DND-41 (cell line): ENCODE measurements at regions not wholly inside any gene's neighbourhood (a gene's known extent, or its start where the extent isn't known, plus 50 kb on each side); places are given as distances from the start of the nearest gene placed in this dataset.

Experiments
- ATAC-seq: fragments of 200-7000 bp; cut with Tn5 transposase; 3 replicates; pipeline ENCODE4 v1.9.1; 2021; ENCODE audit warnings: low read depth; ENCODE audit not compliant: insufficient read depth
- DNase-seq: peaks from one replicate; pipeline ENCODE4 v3.0.0-alpha.2; 2020
- H2AFZ ChIP-seq: 2 replicates; pipeline ENCODE4 v1.6.0; 2012; ENCODE audit warnings: low read depth, low read length
- H3K27ac ChIP-seq: 2 replicates; pipeline ENCODE4 v1.5.1; 2012; ENCODE audit warnings: low read length, inconsistent platforms
- H3K27me3 ChIP-seq: fragments of 200-600 bp; sonication (generic); 2 replicates; pipeline ENCODE4 v1.6.0; 2012; ENCODE audit warnings: low read length, mild to moderate bottlenecking, inconsistent platforms; ENCODE audit not compliant: insufficient read depth, poor library complexity
- H3K36me3 ChIP-seq: 2 replicates; pipeline ENCODE4 v1.5.1; 2012; ENCODE audit warnings: low read length, inconsistent platforms; ENCODE audit not compliant: insufficient read depth
- H3K4me1 ChIP-seq: 2 replicates; pipeline ENCODE4 v1.5.1; 2012; ENCODE audit warnings: mild to moderate bottlenecking, low read length; ENCODE audit not compliant: insufficient read depth
- H3K4me2 ChIP-seq: 2 replicates; pipeline ENCODE4 v1.6.0; 2012; ENCODE audit warnings: mild to moderate bottlenecking, moderate library complexity, low read length, inconsistent platforms; ENCODE audit not compliant: insufficient read depth
- H3K4me3 ChIP-seq, 2 experiments: fragments of 200-600 bp in 1 of 2; shearing (Covaris generic) in 1 of 2; 2 replicates each; pipeline ENCODE4 v1.5.1; 2012 to 2016; ENCODE audit warnings: inconsistent platforms in 2 of 2, low read length in 2 of 2, mild to moderate bottlenecking in 2 of 2, low read depth in 1 of 2, moderate library complexity in 1 of 2
- H3K79me2 ChIP-seq: 2 replicates; pipeline ENCODE4 v1.6.0; 2012; ENCODE audit warnings: low read length, inconsistent platforms; ENCODE audit not compliant: insufficient read depth
- H3K9ac ChIP-seq: 2 replicates; pipeline ENCODE4 v1.6.0; 2012; ENCODE audit warnings: low read depth, mild to moderate bottlenecking, inconsistent platforms, low read length, moderate library complexity
- H3K9me3 ChIP-seq: 2 replicates; pipeline ENCODE4 v1.5.1; 2012; ENCODE audit warnings: low read length, moderate library complexity, mild to moderate bottlenecking, inconsistent platforms; ENCODE audit not compliant: insufficient read depth, severe bottlenecking
- H4K20me1 ChIP-seq: 2 replicates; pipeline ENCODE4 v1.6.0; 2012; ENCODE audit warnings: low read length; ENCODE audit not compliant: insufficient read depth
- EZH2 ChIP-seq: IDR thresholded peaks from 3 replicates; pipeline ENCODE4 v1.6.1; 2012; ENCODE audit warnings: borderline replicate concordance, low read depth, mild to moderate bottlenecking, moderate library complexity, low read length, inconsistent platforms; ENCODE audit not compliant: severe bottlenecking
- TF ChIP-seq, protein P1 (sequence below): IDR thresholded peaks from 2 replicates; pipeline ENCODE4 v1.5.1; 2012; ENCODE audit warnings: borderline replicate concordance, low read length, moderate library complexity, mild to moderate bottlenecking; ENCODE audit not compliant: poor library complexity, severe bottlenecking; ENCODE audit errors: extremely low read depth

GRCh38 chr10:109022417-109023049, 900.8 kb downstream of the XPNPEP1 start:
- Histone ChIP-seq H3K27me3 (no peaks in the 10 kb centered on the region), H3K36me3 (no peaks in the 10 kb centered on the region), H3K4me2 (no peak overlapping the region), H3K4me3 (no peak overlapping the region), H3K4me1 (no peaks in the 10 kb centered on the region), H2AFZ (no peak overlapping the region), H3K79me2 (no peaks in the 10 kb centered on the region), H4K20me1 (no peaks in the 10 kb centered on the region), H3K9ac (no peak overlapping the region), H3K9me3 (no peaks in the 10 kb centered on the region), H3K27ac (no peak overlapping the region)
- no peak for TF ChIP-seq EZH2
- TF ChIP-seq, protein P1, sequence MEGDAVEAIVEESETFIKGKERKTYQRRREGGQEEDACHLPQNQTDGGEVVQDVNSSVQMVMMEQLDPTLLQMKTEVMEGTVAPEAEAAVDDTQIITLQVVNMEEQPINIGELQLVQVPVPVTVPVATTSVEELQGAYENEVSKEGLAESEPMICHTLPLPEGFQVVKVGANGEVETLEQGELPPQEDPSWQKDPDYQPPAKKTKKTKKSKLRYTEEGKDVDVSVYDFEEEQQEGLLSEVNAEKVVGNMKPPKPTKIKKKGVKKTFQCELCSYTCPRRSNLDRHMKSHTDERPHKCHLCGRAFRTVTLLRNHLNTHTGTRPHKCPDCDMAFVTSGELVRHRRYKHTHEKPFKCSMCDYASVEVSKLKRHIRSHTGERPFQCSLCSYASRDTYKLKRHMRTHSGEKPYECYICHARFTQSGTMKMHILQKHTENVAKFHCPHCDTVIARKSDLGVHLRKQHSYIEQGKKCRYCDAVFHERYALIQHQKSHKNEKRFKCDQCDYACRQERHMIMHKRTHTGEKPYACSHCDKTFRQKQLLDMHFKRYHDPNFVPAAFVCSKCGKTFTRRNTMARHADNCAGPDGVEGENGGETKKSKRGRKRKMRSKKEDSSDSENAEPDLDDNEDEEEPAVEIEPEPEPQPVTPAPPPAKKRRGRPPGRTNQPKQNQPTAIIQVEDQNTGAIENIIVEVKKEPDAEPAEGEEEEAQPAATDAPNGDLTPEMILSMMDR: no peak
- ATAC-seq: no peak
- DNase-seq: no peak

DNA sequence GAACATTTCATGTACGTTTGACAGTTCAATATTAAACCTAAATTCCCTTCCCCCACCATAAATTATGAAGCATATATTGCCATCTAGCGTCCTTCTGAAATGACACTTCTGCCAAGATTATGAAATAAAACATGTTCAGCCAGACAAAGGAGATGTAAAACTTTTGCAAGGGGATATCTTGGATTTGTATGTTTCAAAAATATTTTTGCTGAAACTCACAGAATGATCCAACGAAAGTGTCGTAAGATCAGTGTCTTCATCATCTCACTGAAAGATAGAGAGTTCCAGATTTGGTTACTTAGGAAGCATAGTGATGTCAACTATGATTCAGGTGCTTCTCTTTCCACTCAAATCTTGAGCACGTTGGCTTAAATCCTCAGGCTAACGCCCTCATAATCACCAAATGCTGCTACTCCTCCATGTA, 904.3 kb downstream of the XPNPEP1 start:
- Histone ChIP-seq H3K79me2 (no peaks in the 10 kb centered on the region), H3K36me3 (no peaks in the 10 kb centered on the region), H3K9ac (no peak overlapping the region), H3K27ac (no peak overlapping the region), H4K20me1 (no peaks in the 10 kb centered on the region), H3K27me3 (no peaks in the 10 kb centered on the region), H3K4me1 (no peaks in the 10 kb centered on the region), H3K4me2 (no peak overlapping the region), H3K9me3 (no peaks in the 10 kb centered on the region), H2AFZ (no peak overlapping the region), H3K4me3 (no peak overlapping the region)
- DNase-seq: no peak
- no peak for TF ChIP-seq EZH2
- TF ChIP-seq, protein P1: peak; percentile 34
- no peak for ATAC-seq

DNA sequence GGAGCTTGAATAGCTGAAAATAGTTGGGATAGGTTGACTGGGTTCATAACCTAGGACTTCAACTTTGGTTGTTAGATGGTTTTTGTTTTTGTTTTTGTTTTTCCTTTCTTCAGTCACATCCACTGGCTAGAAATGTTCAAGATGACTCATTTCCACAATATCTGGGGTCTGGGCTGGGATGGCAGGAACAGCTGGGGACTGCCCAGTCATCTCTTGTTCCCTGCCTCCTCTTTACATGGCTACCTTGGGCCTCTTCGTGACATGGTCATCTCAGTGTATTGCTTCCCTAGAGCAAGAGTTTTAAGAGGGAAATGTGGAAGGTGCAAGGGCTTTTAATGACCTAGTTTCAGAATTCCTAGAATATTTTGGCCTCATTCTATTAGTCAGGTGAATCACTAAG, 915.8 kb downstream of the XPNPEP1 start:
- no peak overlapping the region for H3K9ac ChIP-seq
- DNase-seq: no peak
- no peaks in the 10 kb centered on the region for H3K36me3 ChIP-seq
- H3K9me3 ChIP-seq: no peaks in the 10 kb centered on the region
- no peaks in the 10 kb centered on the region for H3K27me3 ChIP-seq
- no peak overlapping the region for H3K4me2 ChIP-seq
- no peak overlapping the region for H3K27ac ChIP-seq
- H3K4me1 ChIP-seq: no peaks in the 10 kb centered on the region
- no peak for ATAC-seq
- no peaks in the 10 kb centered on the region for H3K79me2 ChIP-seq
- H3K4me3 ChIP-seq: no peak overlapping the region
- TF ChIP-seq, protein P1: no peak
- no peak for TF ChIP-seq EZH2
- no peaks in the 10 kb centered on the region for H4K20me1 ChIP-seq
- no peak overlapping the region for H2AFZ ChIP-seq
